Astrocyte of the spinal cord (primary cell): ENCODE measurements at regions not wholly inside any gene's neighbourhood (a gene's known extent, or its start where the extent isn't known, plus 50 kb on each side); places are given as distances from the start of the nearest gene placed in this dataset.

Experiments used
- DNase-seq: peaks from one replicate; pipeline ENCODE4 v3.0.0; 2011; ENCODE audit warnings: low read depth, low spot score
- H3K4me3 ChIP-seq: 2 replicates; pipeline ENCODE4 v1.5.1; 2011; ENCODE audit warnings: low read depth, mild to moderate bottlenecking, low read length, moderate library complexity
- CTCF ChIP-seq: IDR thresholded peaks from 2 replicates; pipeline ENCODE4 v1.5.1; 2012; ENCODE audit warnings: low read depth, mild to moderate bottlenecking, low read length, inconsistent platforms
- in situ Hi-C: cut with HindIII; loops from 2 replicates; pipeline ENCODE4 v1.10.0; 2017; ENCODE audit warnings: low sequenced_read_pairs

GRCh38 chr14:35998303-35998702 is 172.2 kb downstream of the BRMS1L start:
- in situ Hi-C loops = no loop called here
- H3K4me3 ChIP-seq = no peak overlapping the region
- DNase-seq = no peak
- TF ChIP-seq CTCF = no peak

GRCh38 chr14:35993684-35993960 is 167.5 kb downstream of the BRMS1L start:
- no peak overlapping the region for H3K4me3 ChIP-seq
- in situ Hi-C loops = no loop called here
- DNase-seq = no peak
- no peak for TF ChIP-seq CTCF

- no peak for TF ChIP-seq CTCF
- in situ Hi-C loops = no loop called here
- no peak overlapping the region for H3K4me3 ChIP-seq
- no peak for DNase-seq
These were observed 166.9 kb downstream of the BRMS1L start for GRCh38 chr14:35992816-35993683.

GRCh38 chr14:35991356-35991755 is 165.2 kb downstream of the BRMS1L start:
- H3K4me3 ChIP-seq = no peak overlapping the region
- no peak for DNase-seq
- TF ChIP-seq CTCF = no peak
- in situ Hi-C loops = no loop called here

GRCh38 chr14:35989736-35990135 is 163.6 kb downstream of the BRMS1L start:
- in situ Hi-C loops = no loop called here
- no peak for TF ChIP-seq CTCF
- no peak for DNase-seq
- H3K4me3 ChIP-seq = no peak overlapping the region

GRCh38 chr14:35988972-35989690 is 163.0 kb downstream of the BRMS1L start:
- no peak for DNase-seq
- TF ChIP-seq CTCF = no peak
- in situ Hi-C loops = no loop called here
- H3K4me3 ChIP-seq = no peak overlapping the region
